ENCODE measurements at regions not wholly inside any gene's neighbourhood (a gene's known extent, or its start where the extent isn't known, plus 50 kb on each side); places are given as distances from the start of the nearest gene placed in this dataset.

GRCh38 chr4:31959972-31960371 is 1239.8 kb downstream of the PCDH7 start:
- TF ChIP-seq CTCF (IDR thresholded peaks at IDR 0.05) (no peak), POLR2A (IDR thresholded peaks at IDR 0.05) (no peak)
